GM12892 (cell line): ENCODE measurements at regions not wholly inside any gene's neighbourhood (a gene's known extent, or its start where the extent isn't known, plus 50 kb on each side); places are given as distances from the start of the nearest gene placed in this dataset.

Experiments used
- POLR2A ChIP-seq: IDR thresholded peaks from 2 replicates; pipeline ENCODE4 v1.6.1; 2011; ENCODE audit warnings: low read depth, low read length, control low read depth
- POLR2AphosphoS5 ChIP-seq: IDR thresholded peaks from 2 replicates; pipeline ENCODE4 v1.6.1; 2011; ENCODE audit warnings: low read depth, low read length, control low read depth

- TF ChIP-seq POLR2A (no peak), POLR2AphosphoS5 (no peak)
Measured at GRCh38 chr3:94529816-94530215, 467.0 kb downstream of the NSUN3 start.
